ENCODE measurements at regions not wholly inside any gene's neighbourhood (a gene's known extent, or its start where the extent isn't known, plus 50 kb on each side); places are given as distances from the start of the nearest gene placed in this dataset.

DNA sequence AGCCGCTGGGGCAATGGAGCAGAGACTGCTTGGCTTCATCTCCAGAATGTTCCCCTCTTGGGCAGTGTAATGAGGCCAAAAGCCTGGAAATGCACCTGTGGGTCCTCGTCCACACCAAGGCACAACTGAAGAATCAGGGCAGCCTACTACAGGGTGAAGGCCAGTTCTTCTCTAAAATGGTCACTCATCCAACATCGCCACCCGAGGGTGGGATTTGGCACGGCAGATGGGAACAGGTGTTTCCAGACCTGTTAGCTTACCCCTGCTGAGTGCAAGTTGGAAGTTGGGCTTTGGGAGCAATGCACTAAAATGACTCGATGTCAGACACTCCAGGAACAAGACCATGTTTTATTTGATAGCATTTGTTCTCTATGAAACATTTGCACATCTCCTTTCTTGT, 543.7 kb downstream of the NPHP4 start:
- DNase-seq: no peak

DNA sequence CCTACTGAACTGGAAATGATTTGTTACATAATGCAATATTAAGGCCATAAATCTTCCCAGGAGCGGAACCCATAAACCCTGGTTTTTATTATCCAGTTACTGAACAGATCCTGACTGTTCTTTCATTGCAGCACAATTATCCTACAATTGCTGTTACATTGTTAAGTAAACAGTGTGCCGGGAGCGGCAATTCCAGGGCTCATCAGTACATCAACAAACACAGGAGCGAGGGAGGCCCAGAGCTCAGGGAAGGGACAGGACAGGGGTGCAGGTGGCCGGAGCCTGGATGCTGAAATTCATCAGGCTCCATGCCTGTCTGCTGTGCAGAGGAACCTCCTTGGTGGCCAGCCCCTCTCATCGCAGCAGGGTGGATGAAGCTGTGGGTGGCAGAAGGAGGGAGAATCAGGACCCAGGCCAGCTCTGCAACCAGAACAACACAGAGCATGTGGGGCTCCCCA, 544.7 kb downstream of the NPHP4 start:
- no peak for DNase-seq

DNA sequence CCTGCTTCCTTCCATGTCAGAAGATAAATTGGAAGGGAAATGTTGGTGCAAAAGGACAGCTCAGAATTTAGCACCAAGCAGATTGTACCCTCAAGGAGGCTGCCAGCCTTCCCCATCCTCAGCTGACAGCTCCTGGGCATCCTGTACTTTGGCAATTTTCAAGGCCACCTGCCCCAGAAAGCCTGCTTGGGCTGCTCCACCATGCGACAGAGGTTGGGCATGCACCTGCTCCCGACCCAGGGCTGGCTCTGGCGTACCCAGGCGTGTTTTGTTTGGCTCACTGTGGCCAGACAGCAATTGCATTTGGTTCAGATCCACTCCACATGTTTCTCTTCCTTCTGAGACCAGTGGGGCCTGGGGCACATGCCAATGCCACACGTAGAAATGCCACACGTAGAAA, 547.8 kb downstream of the NPHP4 start:
- no peak for DNase-seq

DNA sequence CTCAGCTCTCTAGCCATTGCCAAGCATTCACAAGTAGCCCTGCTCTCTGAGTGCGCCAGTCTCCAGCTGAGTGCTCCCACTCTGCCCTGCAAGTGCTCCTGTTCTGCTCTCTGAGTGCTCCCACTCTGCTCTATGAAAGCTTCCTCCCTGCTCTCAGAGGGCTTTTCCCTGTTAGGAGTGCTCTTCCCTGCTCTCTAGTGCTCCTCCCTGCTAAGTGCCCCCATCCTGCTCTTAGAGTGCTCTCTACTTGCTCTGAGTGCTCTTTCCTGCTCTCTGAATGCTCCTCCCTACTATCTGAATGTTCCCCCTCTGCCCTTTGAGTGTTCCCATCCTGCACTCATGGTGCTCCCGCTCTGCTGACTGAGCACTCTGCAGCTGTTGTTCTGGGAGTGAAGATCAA, 555.4 kb downstream of the NPHP4 start:
- DNase-seq: no peak

DNA sequence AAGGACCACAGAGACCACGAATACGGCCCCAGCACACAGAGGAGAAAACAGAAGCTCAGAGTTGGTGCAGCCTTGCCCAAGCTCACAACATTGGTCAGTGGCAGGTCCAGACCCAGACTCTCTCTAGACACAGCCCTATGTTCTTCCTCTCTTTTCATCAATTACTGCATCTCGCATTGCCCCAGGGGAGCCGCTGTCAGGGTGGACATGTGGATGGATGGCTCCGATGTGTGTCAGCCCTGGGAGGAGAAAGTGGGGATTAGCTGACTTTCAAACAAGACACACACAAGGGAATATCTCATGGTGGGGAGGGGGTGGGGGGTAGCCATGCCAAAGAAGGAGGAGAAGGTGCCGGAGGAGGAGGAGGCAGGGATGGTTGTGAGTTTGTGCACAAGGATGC, 556.8 kb downstream of the NPHP4 start:
- no peak for DNase-seq

DNA sequence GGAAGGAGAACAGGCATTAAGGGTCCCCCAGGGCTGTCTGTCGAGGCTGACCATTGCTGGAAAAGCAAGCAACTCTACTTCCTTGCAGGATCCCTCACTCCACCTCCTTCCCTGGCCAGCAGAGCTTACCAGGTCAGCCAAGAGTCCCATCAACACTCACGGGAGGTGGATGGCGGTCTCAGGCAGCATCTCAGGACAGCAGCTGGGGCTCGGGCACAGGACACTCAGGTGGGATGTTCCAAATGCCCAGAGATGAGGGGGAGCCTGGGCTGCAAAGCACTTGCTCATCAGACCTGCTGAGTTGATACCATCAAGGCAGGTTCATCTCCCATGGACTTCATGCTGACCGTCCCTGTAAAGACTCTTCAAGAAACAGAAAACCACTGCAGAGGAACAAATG, 559.8 kb downstream of the NPHP4 start:
- no peak for DNase-seq

DNA sequence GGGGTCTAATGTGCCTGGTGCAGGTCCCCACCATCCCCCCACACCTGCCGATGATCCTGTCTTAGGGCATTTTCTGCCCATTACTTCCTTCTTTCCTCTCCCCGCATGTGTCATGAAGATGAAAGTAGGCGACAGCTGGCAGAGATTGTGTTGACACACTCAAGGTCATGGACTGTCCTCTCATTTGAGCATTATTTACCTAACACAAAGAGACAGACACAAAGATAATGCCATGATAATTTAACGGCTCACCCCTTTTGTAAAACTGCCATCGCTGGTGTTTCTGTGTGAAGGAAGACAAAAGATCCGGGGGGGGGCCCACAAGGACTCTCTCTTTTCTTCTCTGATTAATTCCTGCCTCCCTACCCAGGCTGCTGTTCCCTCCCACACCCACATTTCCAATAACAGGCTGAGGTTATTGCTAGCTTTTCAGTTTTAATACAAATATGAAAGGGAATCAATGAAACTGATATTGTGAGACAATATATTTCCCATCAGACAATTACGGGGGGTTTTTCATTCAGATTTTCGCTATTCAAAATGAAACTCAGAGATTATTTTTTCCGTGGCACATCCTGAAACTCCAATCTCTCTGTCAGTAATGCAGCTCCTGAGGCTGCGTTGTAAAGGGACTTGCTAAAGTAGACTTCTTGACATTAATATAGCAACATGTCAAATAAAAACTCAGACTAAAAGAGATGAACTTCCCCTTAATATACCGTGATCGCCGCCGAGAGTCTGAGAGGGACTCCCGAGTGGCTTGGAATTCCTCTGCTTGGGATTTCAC, 561.1 kb downstream of the NPHP4 start:
- no peak for DNase-seq

DNA sequence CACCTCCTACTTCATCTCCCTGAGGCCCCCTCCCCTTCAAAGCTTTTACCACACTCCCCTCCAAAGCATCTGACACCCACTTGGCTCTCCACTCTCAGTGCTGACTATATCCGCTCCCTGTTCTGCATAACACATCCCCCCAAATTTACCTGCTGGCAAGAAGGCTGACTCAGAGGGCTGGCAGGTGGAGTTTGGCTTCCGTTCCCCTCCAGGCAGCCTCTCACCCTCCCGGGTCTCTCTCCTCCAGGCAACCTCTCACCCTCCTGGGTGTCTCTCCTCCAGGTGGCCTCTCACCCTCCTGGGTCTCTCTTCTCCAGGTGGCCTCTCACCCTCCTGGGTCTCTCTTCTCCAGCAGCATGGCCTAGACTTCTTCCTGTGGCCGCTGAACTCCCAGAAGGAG, 562.1 kb downstream of the NPHP4 start:
- no peak for DNase-seq

DNA sequence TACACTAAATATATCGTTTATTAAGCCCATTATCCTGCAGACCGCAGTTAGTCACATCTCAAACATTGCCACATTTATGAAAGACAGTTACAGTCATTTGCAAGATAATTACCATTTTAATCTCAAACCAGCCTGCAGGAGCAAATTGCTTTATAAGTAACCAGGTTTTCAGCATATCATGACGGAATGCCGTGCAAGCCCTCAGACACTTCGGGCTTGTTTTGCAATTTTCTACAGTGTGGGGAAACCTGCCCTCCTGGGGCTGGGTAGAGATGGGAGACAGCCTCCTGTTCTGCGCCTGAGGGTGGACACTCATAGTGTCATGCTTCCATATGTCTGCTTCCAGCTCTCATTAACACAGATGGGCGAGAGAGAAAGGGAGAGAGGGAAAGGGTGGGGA, 563.9 kb downstream of the NPHP4 start:
- DNase-seq: no peak

DNA sequence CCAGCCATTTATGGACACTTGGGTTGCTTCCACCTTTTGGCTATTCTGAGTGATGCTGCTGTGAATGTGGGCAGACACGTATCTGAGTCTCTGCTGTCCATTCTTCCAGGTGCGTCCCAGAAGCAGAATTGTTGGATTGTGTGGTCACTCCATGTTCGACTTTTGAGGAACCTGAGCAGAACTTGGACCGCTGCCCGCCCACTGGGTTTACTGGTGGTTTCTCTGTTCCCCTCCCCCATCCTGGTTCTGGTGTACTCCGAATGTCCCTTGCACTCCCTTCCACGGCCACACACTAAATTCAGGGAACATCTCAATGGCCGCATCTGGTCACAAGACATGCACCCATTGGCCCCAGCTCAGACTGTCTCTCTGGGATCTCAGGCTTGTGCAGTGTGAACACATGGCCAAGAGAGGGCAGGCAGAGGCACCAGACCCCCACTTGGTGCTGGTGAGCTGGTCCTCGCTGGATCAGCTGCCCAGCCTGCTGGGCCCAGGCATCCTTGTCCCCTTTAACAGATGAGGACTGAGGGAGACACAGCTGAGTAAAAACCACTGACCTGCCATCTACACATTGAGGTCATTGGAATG, 565.1 kb downstream of the NPHP4 start:
- DNase-seq: no peak

DNA sequence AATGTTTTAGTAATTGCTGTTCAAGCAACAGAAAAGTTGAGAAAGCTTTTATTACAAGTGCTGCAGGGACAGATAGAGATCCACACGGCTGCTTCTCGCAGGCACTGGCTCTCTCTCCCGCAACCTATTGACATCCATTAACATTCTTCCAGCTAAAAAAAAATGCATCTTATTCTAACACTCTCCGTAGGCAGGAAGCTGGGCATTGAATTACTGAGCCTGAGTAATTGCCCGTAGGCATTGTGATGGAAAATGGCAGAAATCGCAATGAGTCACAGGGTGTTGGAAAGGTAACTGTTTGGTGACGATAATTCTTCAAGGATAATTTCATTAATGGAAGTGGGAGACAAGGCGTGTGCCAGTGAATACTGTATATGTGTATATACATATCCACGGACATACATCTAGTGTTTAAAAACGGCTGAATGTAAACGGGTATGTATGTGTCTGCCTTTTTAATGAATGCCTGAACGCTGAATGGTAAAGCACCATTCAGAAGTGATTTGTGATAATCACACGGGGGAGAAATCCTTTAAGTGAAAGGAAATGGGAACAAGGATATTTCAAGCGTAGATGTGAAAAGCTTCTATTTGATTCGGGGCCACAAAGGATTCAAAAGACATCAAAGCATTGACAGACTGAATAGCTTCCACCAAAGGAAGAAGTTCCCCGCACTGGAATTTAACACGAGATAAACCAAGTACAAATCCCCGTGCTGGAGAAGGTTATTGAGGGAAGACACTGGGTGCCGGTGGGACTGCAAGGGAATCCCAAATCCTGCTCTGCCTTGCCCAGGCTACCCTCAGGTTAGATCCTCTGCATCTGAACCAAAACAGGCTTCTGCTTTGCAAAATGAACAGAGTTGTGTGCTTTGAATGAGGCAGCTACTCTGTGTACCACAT, 567.2 kb downstream of the NPHP4 start:
- DNase-seq: no peak

DNA sequence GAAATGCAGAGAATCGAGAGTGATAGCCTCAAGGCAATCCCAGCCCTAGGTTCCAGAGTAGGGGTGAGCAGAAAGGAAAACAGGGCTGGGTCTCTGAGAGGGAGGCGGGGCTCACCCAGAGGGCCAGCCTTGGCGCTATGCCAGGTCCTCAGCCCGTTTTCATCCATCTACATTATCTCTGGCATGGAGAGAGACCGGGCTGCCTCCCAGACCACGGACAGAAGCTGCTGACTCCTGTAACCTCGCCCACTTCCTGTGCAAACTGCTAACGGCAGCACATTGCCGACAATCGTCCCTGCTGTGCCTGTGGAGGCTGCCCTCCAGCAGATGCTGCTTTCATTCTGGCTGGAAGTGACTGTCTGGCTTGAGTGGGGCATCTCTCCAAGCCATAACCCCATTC, 569.1 kb downstream of the NPHP4 start:
- peak; percentile 85 for DNase-seq

DNA sequence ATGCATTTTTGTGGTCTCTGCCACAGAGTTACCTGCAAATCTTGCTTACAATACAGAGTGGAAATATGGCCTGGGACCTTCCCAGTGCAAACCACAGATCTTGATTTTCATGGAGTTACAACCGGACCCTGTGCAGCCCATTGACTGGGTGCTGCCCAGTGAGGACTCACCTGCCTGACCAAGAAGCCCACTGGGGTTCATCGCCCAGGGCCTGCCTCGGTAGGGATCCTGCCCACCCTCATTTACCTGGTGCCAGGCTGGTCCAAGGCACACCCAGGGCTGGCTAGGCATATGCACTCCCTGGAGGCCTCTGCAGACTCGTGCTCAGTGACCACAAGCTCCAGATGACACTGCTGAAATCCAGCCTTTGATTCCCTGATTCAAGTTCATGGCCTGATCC, 572.7 kb downstream of the NPHP4 start:
- no peak for DNase-seq

DNA sequence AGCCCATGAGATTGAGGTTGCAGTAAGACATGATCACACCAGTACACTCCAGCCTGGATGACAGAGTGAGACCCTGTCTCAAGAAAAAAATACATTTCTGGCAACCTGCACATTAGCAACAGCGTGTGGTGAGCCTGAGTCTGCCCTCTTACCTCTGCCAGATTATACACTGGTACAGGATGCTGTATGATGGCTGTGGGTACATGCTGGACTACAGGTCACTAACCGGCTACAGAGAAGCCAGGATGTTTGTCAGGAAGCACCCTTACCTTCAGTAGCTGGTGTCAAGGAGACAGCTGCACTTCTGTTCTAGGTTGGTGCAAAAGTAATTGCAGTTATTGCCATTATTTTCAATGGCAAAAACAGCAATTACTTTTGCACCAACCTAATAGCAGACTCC, 575.7 kb downstream of the NPHP4 start:
- DNase-seq: no peak

DNA sequence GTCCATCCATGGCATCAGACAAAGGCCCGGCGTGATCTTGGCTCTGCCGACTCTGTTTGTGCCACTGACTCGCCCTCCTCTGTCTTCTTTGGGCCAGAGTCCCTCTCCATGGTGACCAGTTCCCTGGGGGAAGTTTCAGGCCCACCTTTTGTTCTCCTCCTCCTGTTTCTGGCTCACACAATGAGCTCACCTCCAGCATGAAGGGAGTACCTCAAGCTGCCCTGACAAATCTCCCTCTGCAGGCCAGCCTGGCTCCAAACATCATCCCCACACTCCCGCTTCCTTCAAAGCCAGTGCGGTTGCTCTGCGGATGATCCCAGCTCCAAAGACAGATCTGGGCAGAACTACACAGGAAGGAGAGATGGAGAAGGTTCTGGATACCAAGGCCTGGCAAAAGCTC, 576.6 kb downstream of the NPHP4 start:
- DNase-seq: no peak

DNA sequence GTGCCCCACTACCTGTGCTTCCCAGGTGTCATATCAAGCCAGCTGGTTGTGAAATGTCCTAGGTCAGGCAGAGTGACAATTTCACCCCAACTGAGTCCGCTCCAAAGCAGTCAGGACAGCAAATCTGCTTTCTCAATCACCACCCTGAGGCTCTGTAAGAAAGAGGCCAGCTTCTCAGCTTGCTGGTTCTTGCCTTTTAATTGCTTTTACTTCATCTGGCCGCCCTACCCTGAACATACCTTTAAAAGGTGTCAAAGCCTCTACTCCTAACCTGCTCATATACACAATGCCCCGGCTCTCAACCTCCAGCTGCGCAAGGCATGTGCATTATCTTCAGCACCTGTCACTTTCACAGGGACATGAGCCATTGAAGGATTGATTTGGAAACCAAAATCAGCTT, 581.6 kb downstream of the NPHP4 start:
- no peak for DNase-seq

DNA sequence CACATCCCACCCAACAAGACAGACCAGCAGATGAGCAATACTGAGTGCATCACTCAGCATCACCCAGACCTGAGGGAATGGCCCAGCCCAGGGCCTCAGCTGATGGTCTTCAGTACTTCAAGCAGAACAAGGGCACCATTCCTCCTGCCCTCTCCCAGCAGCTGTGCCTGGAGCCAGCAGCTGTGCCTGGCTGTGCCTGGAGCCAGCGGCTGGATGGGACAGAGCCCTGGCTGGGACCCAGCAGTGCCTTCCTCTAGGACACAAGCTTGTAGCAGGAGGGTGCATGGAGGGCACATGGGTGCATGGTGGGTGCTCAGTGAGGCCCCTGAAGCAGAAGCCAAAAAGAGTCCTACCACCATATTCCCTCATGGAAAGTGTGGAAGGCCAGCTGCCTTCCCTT, 583.8 kb downstream of the NPHP4 start:
- no peak for DNase-seq

DNA sequence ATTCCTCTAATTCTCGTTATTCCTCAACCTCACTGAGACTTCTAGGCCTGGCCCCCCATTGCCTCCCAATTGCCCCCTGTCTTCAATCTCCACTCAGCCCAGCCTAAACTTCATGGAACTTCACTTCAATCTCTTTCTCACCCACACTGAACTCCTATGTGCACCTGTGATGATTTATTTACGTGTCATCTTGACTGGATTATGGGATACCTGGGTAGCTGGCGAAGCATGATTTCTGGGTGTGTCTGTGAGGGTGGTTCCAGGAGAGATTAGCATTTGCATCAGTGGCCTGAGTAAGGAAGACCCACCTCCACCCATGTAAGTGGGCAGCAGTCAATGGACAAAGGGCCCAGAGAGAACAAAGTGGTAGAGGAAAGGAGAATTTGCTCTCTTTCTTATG, 587.0 kb downstream of the NPHP4 start:
- DNase-seq: no peak

DNA sequence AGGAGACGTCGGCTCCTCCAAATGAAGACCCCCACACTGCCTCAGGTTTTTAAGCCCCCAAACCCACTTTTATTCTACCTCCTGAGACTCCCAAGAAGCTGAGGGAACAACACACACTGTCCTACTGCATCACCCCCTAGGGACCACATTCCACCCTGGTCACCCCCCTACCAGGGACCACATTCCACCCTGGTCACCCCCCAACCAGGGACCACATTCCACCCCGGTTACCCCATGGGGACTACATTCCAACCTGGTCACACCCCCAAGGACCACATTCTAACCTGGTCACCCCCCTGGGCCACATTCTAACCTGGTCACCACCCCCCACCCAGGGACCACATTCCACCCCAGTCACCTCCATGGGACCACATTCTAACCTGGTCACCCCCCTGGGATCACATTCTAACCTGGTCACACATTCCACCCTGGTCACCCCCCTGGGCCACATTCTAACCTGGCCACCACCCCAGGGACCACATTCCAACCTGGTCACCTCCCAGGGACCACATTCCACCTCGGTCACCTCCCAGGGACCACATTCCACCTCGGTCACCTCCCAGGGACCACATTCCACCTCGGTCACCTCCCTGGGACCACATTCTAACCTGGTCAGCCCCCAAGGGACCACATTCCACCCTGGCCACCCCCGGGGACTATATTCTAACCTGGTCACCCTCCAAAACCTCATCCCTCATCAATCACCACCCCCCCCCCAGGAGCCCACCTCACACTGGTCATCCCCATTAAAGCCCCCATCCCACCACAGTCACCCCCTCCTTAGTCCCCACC, 587.6 kb downstream of the NPHP4 start:
- DNase-seq: no peak

DNA sequence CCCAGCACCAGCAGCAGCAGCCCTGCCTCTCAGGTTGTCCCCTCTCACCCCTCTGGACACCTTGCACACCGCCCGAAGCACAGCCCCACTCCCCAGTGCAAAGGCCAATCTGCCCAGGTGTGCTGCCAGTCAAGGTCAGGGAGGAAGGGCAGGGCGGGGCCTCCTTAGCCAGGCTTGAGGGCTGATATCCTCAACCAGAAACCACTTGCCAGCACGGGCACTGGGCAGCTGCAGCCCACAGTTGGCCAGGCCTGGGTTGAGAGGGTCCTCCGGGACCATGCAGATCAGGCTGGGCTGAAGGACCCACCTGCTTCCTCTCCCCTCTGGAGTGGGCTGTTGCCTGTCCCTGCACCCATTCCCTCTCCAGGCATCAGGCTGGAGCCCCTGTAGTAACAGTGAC, 588.3 kb downstream of the NPHP4 start:
- DNase-seq: no peak

DNA sequence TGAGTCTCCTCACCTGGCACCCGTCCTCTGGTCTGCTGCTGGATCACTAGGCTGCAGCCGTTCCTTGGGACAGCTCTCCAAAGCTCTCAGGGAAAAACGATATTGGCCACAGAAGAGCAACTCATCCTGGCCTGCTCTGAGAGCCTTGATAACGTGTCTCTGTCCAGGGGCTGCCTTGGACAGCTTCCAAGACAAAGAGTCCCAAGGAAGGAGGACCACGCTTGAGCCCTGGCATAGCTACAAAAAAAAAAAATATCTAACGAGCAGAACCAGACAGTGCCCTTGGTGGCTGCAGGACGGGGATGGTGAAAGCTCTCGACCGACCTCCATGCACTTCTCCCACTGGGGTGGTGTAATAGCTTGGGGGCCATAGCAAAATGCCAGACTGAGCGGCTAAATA, 589.6 kb downstream of the NPHP4 start:
- DNase-seq: no peak

DNA sequence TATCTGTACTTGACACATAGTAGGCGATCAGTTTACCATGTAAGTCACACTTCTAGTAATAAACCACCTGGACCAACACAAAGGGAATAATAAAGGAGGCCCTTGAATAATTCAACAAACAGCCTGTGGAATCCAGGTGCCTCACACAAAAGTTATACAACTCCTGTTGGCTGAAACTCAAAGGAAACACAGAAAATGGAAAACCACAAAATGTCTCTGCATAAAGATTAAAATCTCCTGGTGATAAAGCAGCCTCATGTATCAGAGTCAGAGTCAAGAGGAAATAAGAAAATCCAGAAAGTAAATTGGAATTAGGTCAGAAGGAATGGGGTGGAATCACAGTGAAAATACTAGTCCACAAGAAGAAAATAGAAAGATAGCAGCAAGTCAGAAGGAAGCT, 592.5 kb downstream of the NPHP4 start:
- DNase-seq: no peak

DNA sequence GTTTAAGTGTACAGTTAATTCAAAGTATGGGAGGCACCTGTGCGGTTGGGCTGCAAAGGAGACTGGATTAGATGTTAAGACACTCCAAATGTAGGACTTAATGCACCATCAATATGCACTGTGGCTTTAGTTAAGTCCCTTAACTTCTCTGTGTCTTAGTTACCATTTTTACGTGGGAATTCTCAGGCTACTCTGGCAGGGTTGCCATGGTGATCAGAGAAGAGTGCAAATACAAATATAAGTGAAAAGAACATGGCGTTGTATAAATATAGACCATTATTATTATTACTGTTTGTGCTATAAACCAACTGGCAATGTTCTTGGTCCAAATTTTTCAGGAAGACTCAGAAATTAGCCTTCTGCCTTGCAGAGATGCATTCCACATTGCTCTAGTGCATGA, 595.6 kb downstream of the NPHP4 start:
- DNase-seq: no peak

Data from NCI-H510A (cell line).